Lung microvascular endothelial cell (primary cell): ENCODE measurements at regions not wholly inside any gene's neighbourhood (a gene's known extent, or its start where the extent isn't known, plus 50 kb on each side); places are given as distances from the start of the nearest gene placed in this dataset.

Experiments
- DNase-seq, 2 donors: peaks; one replicate each; pipeline versions ENCODE4 v3.0.0 to v3.0.0-alpha.2; 2010; ENCODE audit warnings: low read depth in 2 of 2

- DNase-seq, result no peak
Observed at GRCh38 chr1:94707321-94708298, 112.5 kb upstream of the SLC44A3 start.

- DNase-seq, result no peak
Observed at GRCh38 chr1:94702442-94702815, 117.7 kb upstream of the SLC44A3 start.

- no peak for DNase-seq
Observed at GRCh38 chr1:94701796-94702441, 118.2 kb upstream of the SLC44A3 start.

- DNase-seq, result no peak
Observed at GRCh38 chr1:94698759-94699502, 121.2 kb upstream of the SLC44A3 start.

GRCh38 chr1:94698356-94698755 lies 121.8 kb upstream of the SLC44A3 start:
- no peak for DNase-seq

- no peak for DNase-seq
Observed at GRCh38 chr1:94697839-94698238, 122.3 kb upstream of the SLC44A3 start.

- no peak for DNase-seq
Observed at GRCh38 chr1:94694226-94694915, 125.8 kb upstream of the SLC44A3 start.

GRCh38 chr1:94693435-94693834 lies 126.7 kb upstream of the SLC44A3 start:
- no peak for DNase-seq

GRCh38 chr1:94693029-94693428 lies 127.1 kb upstream of the SLC44A3 start:
- DNase-seq, result no peak

GRCh38 chr1:94688646-94689045 lies 131.5 kb upstream of the SLC44A3 start:
- DNase-seq, result no peak

GRCh38 chr1:94686882-94687281 lies 133.3 kb upstream of the SLC44A3 start:
- DNase-seq, result no peak

GRCh38 chr1:94684690-94685250 lies 135.4 kb upstream of the SLC44A3 start:
- DNase-seq, result no peak

- no peak for DNase-seq
Observed at GRCh38 chr1:94683886-94684285, 136.3 kb upstream of the SLC44A3 start.

- no peak for DNase-seq
Observed at GRCh38 chr1:94680039-94680377, 138.4 kb upstream of the F3 start.

GRCh38 chr1:94679332-94680038 lies 137.9 kb upstream of the F3 start:
- DNase-seq, result no peak

- no peak for DNase-seq
Observed at GRCh38 chr1:94678202-94678848, 136.8 kb upstream of the F3 start.

GRCh38 chr1:94677714-94678113 lies 136.2 kb upstream of the F3 start:
- no peak for DNase-seq

- no peak for DNase-seq
Observed at GRCh38 chr1:94677087-94677486, 135.5 kb upstream of the F3 start.

- DNase-seq, result no peak
Observed at GRCh38 chr1:94676686-94677085, 135.1 kb upstream of the F3 start.

GRCh38 chr1:94675373-94675772 lies 133.8 kb upstream of the F3 start:
- no peak for DNase-seq
